CD4-positive, alpha-beta T cell treated with Interleukin-6 at 100 ng/mL for 8 hours (primary cell): ENCODE measurements at regions not wholly inside any gene's neighbourhood (a gene's known extent, or its start where the extent isn't known, plus 50 kb on each side); places are given as distances from the start of the nearest gene placed in this dataset.
"Not testable (repeated sequence)": the region's sequence is repeated elsewhere in the genome, so short reads cannot be mapped to it uniquely, and the experiment has no call there.

Source experiments
- DNase-seq: peaks from one replicate; pipeline ENCODE4 v3.0.0-alpha.2; 2020; ENCODE audit warnings: mixed read lengths, low spot score

GRCh38 chr1:229157480-229157879 is 113.4 kb upstream of the RAB4A start:
- DNase-seq, result no peak

GRCh38 chr1:229158341-229158921 is 112.5 kb upstream of the RAB4A start:
- DNase-seq, result no peak

- DNase-seq, result no peak
Measured at GRCh38 chr1:229158927-229159326, 112.0 kb upstream of the RAB4A start.

- DNase-seq, result no peak
Measured at GRCh38 chr1:229159668-229160544, 111.0 kb upstream of the RAB4A start.

- DNase-seq, result no peak
Measured at GRCh38 chr1:229161740-229162139, 109.2 kb upstream of the RAB4A start.

- DNase-seq, result no peak
Measured at GRCh38 chr1:229162825-229163515, 107.9 kb upstream of the RAB4A start.

- DNase-seq, result no peak
Measured at GRCh38 chr1:229164348-229164747, 106.6 kb upstream of the RAB4A start.

GRCh38 chr1:229164836-229165735 is 105.8 kb upstream of the RAB4A start:
- DNase-seq, result no peak

- DNase-seq, result no peak
Measured at GRCh38 chr1:229167318-229167717, 103.6 kb upstream of the RAB4A start.

- DNase-seq, result no peak
Measured at GRCh38 chr1:229169399-229169798, 101.5 kb upstream of the RAB4A start.

GRCh38 chr1:229170274-229170673 is 100.6 kb upstream of the RAB4A start:
- no peak for DNase-seq

- DNase-seq, result no peak
Measured at GRCh38 chr1:229170778-229171505, 100.0 kb upstream of the RAB4A start.

- DNase-seq, result no peak
Measured at GRCh38 chr1:229171934-229172333, 99.0 kb upstream of the RAB4A start.

- not testable (repeated sequence) for DNase-seq
Measured at GRCh38 chr1:229173491-229174476, 97.1 kb upstream of the RAB4A start.

GRCh38 chr1:229175297-229175696 is 95.6 kb upstream of the RAB4A start:
- DNase-seq, result not testable (repeated sequence)

GRCh38 chr1:229176457-229176856 is 94.5 kb upstream of the RAB4A start:
- DNase-seq, result not testable (repeated sequence)

GRCh38 chr1:229180161-229180560 is 90.8 kb upstream of the RAB4A start:
- DNase-seq, result no peak

- DNase-seq, result no peak
Measured at GRCh38 chr1:229181419-229181818, 89.5 kb upstream of the RAB4A start.

GRCh38 chr1:229183588-229183987 is 87.3 kb upstream of the RAB4A start:
- DNase-seq, result no peak

GRCh38 chr1:229184066-229184465 is 86.8 kb upstream of the RAB4A start:
- no peak for DNase-seq
